Prostate gland (tissue), 2 donors: ENCODE measurements at regions not wholly inside any gene's neighbourhood (a gene's known extent, or its start where the extent isn't known, plus 50 kb on each side); places are given as distances from the start of the nearest gene placed in this dataset.

Experiments
- DNase-seq: peaks from one replicate; pipeline ENCODE4 v3.0.0-alpha.2; 2019; ENCODE audit warnings: low spot score
- H3K27ac ChIP-seq, 2 donors: fragments of 200-600 bp; sonication (generic); 2 replicates each; pipeline ENCODE4 v1.5.1; 2017 to 2019
- H3K27me3 ChIP-seq: fragments of 200-600 bp; sonication (generic); replicated peaks from 2 replicates; pipeline ENCODE4 v1.5.1; 2019; ENCODE audit not compliant: insufficient read depth
- H3K36me3 ChIP-seq, 2 donors: fragments of 200-600 bp; sonication (generic); 1 replicate in 1 of 2; 2 replicates in 1 of 2; pipeline versions ENCODE4 v1.5.1 to v1.8.1; 2017 to 2019
- H3K4me1 ChIP-seq: fragments of 200-600 bp; sonication (generic); replicated peaks from 2 replicates; pipeline ENCODE4 v1.5.1; 2019
- H3K4me3 ChIP-seq, 2 donors: fragments of 200-600 bp; sonication (generic); 2 replicates each; pipeline ENCODE4 v1.5.1; 2017 to 2019
- H3K9me3 ChIP-seq: fragments of 200-600 bp; sonication (generic); 2 replicates; pipeline ENCODE4 v1.5.1; 2017
- POLR2A ChIP-seq: fragments of 450-650 bp; IDR thresholded peaks from one replicate; pipeline ENCODE4 v1.6.1; 2016; ENCODE audit warnings: antibody characterized with exemption, mild to moderate bottlenecking
- POLR2AphosphoS5 ChIP-seq: sonication (generic); formaldehyde crosslinking; IDR thresholded peaks from one replicate; pipeline ENCODE4 v1.6.1; 2017; ENCODE audit warnings: antibody characterized with exemption
- WGBS: methylation state at CpG from one replicate; pipeline ENCODE4 v1.1.5; 2018; 5-methylcytosine and 5-hydroxymethylcytosine counted together
- intact Hi-C: fragments of 100-400 bp; cut with DNase I; formaldehyde crosslinking; loops from one replicate; pipeline ENCODE4 v1.14.2; 2022
- TF ChIP-seq, protein P1 (sequence below), 4 experiments: fragments of 200-600 bp in 2 of 4; fragments of 450-650 bp in 2 of 4; sonication (generic) in 2 of 4; IDR thresholded peaks; 1 replicate in 3 of 4; 2 replicates in 1 of 4; pipeline ENCODE4 v1.5.1; 2016 to 2019; ENCODE audit warnings: antibody characterized with exemption in 4 of 4, mild to moderate bottlenecking in 2 of 4, moderate library complexity in 2 of 4

DNA sequence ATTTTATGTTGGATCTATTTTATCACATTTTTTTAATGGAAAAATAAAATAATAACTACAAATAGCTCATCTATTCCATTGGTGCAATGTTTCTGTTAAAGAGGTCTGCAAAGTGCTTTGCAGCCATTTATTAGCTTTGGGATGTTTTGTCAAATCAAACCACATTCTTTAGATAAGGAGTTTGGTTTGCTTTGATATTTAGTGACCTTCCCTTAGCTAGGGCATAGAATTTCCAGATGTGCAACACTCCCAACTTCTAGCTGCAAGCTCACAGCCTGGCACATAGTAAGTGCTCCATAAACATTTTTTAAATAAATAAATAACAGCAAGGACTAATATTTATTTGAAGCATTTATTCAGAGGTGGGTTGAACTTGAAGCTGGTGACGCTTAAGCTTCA lies 80.4 kb upstream of the ARHGAP29 start:
- Histone ChIP-seq H3K27me3 (no peaks in the 10 kb centered on the region), H3K27ac (no peak overlapping the region), H3K4me3 (no peak overlapping the region), H3K9me3 (no peaks in the 10 kb centered on the region), H3K36me3 (no peaks in the 10 kb centered on the region), H3K4me1 (no peaks in the 10 kb centered on the region)
- intact Hi-C loops: no loop called here
- DNase-seq: no peak
- TF ChIP-seq POLR2AphosphoS5: no peak
- TF ChIP-seq POLR2A: no peak
- WGBS: 89% methylated on average over 1 of the region's 1 CpG

DNA sequence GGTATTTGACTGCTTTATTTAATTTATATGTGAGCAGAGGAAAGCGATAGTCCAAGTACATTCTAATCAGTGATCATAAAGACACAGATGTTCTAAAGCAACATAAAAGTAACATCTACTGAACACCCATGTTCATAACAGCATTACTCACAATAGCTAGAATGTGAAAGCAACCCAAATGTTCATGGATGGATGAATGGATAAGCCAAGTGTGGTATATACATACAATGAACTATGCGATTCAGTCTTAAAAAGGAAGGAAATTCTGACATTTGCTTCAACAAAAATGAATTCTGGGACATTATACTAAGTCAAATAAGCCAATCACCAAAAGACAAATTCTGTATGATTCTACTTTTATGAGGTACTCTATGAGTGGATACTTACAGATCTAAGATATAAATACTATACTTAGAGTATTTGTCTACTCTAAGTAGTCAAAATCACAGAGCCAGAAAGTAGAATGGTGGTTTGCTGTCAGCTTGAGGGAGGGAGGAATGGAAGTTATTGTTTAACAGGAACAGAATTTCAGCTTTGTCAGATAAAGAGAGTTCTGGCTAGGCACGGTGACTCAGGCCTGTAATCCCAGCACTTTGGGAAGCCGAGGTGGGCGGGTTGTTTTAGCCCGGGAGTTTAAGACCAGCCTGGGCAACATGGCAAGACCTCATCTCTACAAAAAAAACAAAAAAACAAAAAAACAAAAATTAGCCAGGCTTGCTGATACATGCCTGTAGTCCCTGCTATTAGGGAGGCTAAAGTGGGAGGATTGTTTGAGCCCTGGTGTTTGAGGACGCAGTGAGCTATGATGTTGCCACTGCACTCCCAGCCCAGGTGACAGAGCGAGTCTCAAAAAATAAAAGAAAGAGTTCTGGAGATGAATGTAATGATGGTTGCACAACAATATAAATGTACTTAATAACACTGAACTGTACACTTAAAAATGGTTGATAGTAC lies 79.7 kb upstream of the ARHGAP29 start:
- TF ChIP-seq POLR2A: no peak
- no peak for TF ChIP-seq POLR2AphosphoS5
- TF ChIP-seq, protein P1, sequence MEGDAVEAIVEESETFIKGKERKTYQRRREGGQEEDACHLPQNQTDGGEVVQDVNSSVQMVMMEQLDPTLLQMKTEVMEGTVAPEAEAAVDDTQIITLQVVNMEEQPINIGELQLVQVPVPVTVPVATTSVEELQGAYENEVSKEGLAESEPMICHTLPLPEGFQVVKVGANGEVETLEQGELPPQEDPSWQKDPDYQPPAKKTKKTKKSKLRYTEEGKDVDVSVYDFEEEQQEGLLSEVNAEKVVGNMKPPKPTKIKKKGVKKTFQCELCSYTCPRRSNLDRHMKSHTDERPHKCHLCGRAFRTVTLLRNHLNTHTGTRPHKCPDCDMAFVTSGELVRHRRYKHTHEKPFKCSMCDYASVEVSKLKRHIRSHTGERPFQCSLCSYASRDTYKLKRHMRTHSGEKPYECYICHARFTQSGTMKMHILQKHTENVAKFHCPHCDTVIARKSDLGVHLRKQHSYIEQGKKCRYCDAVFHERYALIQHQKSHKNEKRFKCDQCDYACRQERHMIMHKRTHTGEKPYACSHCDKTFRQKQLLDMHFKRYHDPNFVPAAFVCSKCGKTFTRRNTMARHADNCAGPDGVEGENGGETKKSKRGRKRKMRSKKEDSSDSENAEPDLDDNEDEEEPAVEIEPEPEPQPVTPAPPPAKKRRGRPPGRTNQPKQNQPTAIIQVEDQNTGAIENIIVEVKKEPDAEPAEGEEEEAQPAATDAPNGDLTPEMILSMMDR (IDR thresholded peaks at IDR 0.05): no peak
- Histone ChIP-seq H3K4me1 (no peaks in the 10 kb centered on the region), H3K36me3 (no peaks in the 10 kb centered on the region), H3K27ac (no peak overlapping the region), H3K4me3 (no peak overlapping the region), H3K9me3 (no peaks in the 10 kb centered on the region), H3K27me3 (no peaks in the 10 kb centered on the region)
- no peak for DNase-seq
- intact Hi-C loops: no loop called here
- WGBS: 80% methylated on average over 8 of the region's 8 CpGs

DNA sequence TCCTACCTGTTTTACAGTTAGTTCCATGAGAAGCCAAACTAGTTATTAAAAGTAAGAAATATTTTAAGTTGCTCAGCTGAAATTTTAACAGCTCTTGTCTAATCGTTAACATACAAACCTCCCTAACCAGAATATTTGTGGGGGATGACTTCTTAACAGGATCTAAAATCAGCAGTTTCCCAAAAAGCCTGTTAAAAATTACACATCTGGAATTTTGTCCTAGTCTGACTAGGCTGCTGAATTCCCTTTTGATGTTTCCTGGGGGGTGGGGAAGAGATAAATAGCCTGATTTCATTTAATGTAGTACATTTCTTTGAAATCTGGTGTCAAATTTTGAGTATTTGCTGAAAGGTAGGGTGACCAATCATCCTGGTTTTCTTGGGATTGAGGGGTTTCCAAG lies 78.8 kb upstream of the ARHGAP29 start:
- no peak for DNase-seq
- Histone ChIP-seq H3K36me3 (no peaks in the 10 kb centered on the region), H3K27me3 (no peaks in the 10 kb centered on the region), H3K4me1 (no peaks in the 10 kb centered on the region), H3K27ac (no peak overlapping the region), H3K4me3 (no peak overlapping the region), H3K9me3 (no peaks in the 10 kb centered on the region)
- 37% methylated on average over 1 of the region's 1 CpG for WGBS
- TF ChIP-seq POLR2AphosphoS5 (no peak), POLR2A (no peak)
- TF ChIP-seq, protein P1 (IDR thresholded peaks at IDR 0.05): no peak
- intact Hi-C loops: no loop called here

DNA sequence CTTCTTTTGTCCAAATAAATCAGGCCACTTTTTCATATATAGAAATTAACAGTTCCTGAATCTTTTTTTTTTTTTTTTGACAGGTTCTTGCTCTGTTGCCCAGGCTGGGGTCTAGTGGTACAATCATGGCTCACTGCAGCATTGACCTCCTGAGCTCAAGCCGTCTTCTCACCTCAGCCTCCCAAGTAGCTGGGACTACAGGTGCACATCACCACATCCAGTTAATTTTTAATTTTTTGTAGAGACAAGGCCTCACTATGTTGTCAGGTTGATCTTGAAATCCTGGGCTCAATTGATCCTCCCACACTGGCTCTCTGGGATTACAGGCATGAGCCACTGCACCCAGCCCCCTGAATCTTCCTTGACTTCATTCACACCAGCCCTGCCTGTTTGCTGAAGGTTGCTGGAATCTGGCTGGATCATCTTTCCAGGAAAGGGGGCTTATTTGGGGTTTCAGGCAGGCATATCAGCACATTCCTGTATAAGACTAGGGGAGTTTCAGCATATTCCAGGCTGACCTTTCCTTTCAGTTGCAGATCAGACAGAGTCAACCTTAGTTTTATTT lies 78.2 kb upstream of the ARHGAP29 start:
- Histone ChIP-seq H3K9me3 (no peaks in the 10 kb centered on the region), H3K27me3 (no peaks in the 10 kb centered on the region), H3K27ac (no peak overlapping the region), H3K36me3 (no peaks in the 10 kb centered on the region), H3K4me3 (no peak overlapping the region), H3K4me1 (no peaks in the 10 kb centered on the region)
- intact Hi-C loops: no loop called here
- TF ChIP-seq POLR2AphosphoS5: no peak
- TF ChIP-seq, protein P1 (IDR thresholded peaks at IDR 0.05): no peak
- TF ChIP-seq POLR2A: no peak
- no peak for DNase-seq
- WGBS: 95% methylated on average over 1 of the region's 1 CpG

DNA sequence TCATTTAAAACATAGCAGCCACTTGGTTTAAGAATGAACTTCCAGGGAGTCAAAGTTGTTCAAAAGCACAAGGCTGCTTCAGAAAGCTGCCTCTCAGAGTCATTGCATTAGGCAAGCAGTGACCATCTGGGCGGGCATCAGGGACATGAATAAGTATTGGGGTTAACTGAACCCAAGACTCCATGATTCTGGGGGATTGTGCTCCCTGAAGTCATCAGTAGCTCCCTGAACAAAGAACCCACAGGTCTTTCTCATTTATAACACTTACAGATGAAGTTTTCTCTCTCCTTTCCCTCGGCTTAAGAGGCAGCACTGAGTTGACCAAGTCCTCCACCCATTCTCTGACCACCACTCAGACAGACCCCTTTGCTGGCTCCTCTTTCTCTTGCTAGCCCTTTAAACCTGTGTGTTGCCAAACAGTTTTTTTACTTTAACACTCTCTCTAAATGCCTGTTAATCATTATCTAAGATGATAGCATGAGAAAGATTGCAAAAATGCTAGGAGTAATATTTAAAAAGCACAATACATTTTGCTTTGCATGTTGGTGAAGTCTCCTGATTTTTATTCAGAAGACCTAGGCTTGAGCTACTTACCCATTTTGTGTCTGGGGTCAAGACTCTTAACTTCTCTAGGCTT lies 77.0 kb upstream of the ARHGAP29 start:
- no peak overlapping the region for H3K4me3 ChIP-seq
- WGBS: 94% methylated on average over 2 of the region's 2 CpGs

More for the DNA sequence above, 77.0 kb upstream of the ARHGAP29 start:
- no peak for DNase-seq
- TF ChIP-seq POLR2A (no peak), POLR2AphosphoS5 (no peak)
- TF ChIP-seq, protein P1 (IDR thresholded peaks at IDR 0.05): no peak
- H3K4me1 ChIP-seq: no peaks in the 10 kb centered on the region
- no peaks in the 10 kb centered on the region for H3K36me3 ChIP-seq
- no peaks in the 10 kb centered on the region for H3K9me3 ChIP-seq
- no peaks in the 10 kb centered on the region for H3K27me3 ChIP-seq
- intact Hi-C loops: no loop called here
- H3K27ac ChIP-seq: no peak overlapping the region
